Activated CD8-positive, alpha-beta memory T cell treated with anti-CD3 and anti-CD28 coated beads for 36 hours (primary cell): ENCODE measurements at regions not wholly inside any gene's neighbourhood (a gene's known extent, or its start where the extent isn't known, plus 50 kb on each side); places are given as distances from the start of the nearest gene placed in this dataset.
"Not testable (repeated sequence)": the region's sequence is repeated elsewhere in the genome, so short reads cannot be mapped to it uniquely, and the experiment has no call there.

Experiments
- CTCF ChIA-PET: fragments of 350-600 bp; sonication (Branson Sonifier 250); formaldehyde crosslinking; loops from one replicate; lab custom pipeline; 2021; ENCODE audit warnings: antibody characterized with exemption; lab: Charles Lee
- POLR2A ChIA-PET: fragments of 350-600 bp; sonication (Branson Sonifier 250); formaldehyde crosslinking; loops from one replicate; lab custom pipeline; 2021; ENCODE audit warnings: antibody characterized with exemption; lab: Charles Lee

- CTCF ChIA-PET, POLR2A ChIA-PET: not testable (repeated sequence)
Measured at GRCh38 chr7:108673699-108674098, 104.0 kb downstream of the DNAJB9 start.

- ChIA-PET CTCF (no interaction called here), POLR2A (no interaction called here)
Measured at GRCh38 chr7:108684629-108685028, 115.0 kb downstream of the DNAJB9 start.

DNA sequence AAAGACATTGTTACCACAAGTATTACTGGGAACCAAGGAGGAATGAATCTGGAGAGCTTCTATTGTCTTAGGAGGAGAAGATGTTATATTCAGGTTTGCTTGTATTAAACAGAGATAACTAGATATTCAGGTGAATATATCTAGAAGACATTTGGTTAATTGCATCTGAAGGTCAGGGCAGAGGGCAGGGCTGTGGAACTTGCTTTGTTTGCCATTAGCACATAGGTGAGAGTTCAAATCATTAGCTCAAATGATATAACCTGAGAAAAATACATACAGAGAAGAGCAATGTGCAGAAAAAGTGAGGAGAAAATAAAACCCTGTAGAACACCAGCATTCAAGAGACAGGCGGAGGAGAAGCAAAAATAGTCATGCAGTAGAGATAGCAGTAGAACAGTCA is 116.8 kb downstream of the DNAJB9 start:
- ChIA-PET CTCF (no interaction called here), POLR2A (no interaction called here)

DNA sequence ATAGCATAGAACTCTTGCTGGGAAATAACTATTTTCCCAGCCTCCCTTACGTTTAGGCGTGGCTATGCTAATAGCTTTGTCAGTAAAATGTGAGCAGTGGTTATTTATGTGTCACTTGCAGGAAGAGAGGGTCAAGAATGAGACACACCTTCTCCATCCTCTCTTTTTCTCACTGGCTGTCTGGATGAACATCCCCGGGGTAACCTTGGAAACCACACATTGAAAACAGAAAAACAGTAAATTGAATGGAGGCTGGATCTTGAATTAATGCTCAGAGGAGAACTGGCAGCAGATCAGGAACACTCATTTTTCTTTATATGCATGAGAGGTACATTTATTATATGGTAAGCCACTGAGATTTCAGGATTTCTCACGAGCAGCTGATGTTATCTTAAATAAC is 127.6 kb downstream of the DNAJB9 start:
- CTCF ChIA-PET = no interaction called here
- POLR2A ChIA-PET = no interaction called here

DNA sequence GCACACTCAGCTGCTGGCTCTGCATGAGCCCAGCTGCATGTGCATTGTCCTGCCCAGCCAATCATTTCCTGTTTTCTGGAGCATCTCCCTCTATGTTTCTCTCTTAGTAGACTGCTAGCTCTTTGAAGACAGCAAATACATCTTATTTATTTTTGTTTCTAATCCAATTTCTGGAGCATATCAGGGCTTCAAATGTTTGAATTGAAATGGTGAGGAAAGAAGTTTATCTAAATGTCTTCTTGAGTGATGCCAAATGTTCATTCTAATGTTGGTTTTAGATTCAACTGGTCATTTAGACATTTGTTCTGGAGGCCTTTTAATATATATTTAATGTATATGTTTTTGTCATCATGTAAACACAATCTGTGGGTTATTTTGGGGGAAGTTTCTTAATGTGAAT is 141.9 kb downstream of the DNAJB9 start:
- ChIA-PET POLR2A (no interaction called here), CTCF (no interaction called here)

DNA sequence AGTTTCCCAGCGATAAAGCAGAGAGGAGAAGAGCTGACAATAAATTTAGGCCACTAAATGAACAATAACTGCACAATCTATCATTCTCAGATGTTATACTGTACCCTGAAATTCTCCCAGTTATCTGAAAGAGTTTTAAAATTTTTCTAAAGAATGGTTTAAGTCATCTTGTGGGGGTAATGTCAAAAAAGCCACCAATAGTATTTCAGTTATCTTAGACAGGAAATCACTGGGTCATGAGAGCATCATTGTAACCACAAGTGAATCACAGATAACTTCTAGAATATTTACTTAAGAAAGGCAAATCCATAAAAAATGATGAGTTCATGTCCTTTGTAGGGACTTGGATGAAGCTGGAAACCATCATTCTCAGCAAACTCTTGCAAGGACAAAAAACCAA is 147.1 kb downstream of the DNAJB9 start:
- ChIA-PET CTCF (no interaction called here), POLR2A (no interaction called here)

DNA sequence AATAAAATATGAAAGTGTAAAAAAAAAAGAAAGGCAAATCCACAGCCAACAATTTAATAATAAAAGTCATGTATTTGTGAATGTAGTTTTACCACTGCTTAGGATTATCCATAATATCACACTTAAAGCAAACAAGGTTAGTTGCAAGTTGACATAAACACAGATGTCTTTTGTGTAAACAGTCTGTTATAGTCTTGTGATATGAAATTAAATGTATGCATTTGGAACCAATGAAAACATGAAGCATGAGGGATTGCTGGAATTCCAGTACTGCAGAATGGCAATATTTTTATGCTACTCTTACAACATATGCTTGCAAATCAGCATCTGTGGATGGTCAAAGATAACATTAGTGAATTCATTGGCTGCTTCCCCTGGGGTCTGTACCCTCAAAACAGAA is 148.1 kb downstream of the DNAJB9 start:
- ChIA-PET POLR2A (no interaction called here), CTCF (no interaction called here)

DNA sequence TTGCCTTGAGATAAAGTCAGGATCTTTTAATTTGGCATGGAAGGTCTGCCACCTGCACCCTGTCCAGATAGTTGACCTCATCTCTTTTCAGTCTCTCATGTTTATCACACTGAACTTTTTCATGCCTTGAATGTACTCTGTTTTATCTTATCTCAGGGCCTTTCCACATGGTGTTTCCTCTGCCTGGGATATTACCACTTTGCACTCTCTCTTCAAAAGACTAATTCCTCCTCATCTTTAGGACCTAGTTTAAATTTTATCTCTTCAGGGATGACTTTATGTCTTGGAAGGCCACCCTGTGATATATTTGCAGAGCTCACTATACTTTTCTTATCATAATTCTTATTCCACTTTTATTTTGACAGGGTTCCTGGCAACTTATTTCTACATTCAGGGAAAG is 150.0 kb downstream of the DNAJB9 start:
- ChIA-PET POLR2A (no interaction called here), CTCF (interaction anchor here (0.5 kb wide), 1 partner anchor 396 kb away, joined by 3 read pairs; no protein-coding TSS in a partner anchor)

DNA sequence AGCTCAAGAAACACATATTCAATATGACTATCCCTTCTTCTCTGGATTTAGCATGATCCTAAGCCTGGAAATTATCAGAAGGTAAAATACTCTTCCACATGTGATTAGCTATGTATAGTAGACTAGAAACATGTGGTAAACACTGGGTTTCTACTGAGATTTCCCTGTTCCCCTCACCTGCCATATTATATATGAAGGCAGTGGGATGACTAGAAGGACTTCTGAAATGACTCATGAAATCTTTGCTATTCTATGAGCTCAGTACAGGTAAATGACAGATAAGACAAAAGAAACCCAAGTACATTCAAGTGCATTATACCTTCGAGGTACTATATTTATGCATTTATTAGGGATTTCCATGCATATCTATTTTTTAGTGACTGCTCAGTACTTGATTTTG is 152.9 kb downstream of the DNAJB9 start:
- POLR2A ChIA-PET = no interaction called here
- CTCF ChIA-PET = no interaction called here

DNA sequence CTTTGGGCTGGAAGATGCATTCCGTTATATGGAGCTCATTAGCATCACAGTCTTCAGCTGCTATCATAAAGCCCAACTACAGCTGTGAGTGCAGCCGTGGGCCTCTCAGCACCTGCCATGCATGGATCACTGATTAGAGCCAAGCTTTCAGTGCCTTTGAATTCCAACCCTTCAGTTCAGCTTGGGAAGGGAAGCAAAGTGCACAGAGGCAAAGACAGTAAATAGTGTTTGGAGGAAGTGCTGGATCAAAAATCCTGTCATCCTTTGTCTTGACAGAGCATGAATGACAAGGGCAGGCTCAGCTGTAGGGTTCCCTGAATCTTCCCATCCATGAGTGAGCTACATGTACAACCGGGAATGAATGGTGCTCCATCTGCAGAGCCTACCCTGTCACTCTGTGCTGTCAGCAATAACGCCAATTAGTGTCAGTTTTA is 153.7 kb downstream of the DNAJB9 start:
- ChIA-PET POLR2A (no interaction called here), CTCF (no interaction called here)

DNA sequence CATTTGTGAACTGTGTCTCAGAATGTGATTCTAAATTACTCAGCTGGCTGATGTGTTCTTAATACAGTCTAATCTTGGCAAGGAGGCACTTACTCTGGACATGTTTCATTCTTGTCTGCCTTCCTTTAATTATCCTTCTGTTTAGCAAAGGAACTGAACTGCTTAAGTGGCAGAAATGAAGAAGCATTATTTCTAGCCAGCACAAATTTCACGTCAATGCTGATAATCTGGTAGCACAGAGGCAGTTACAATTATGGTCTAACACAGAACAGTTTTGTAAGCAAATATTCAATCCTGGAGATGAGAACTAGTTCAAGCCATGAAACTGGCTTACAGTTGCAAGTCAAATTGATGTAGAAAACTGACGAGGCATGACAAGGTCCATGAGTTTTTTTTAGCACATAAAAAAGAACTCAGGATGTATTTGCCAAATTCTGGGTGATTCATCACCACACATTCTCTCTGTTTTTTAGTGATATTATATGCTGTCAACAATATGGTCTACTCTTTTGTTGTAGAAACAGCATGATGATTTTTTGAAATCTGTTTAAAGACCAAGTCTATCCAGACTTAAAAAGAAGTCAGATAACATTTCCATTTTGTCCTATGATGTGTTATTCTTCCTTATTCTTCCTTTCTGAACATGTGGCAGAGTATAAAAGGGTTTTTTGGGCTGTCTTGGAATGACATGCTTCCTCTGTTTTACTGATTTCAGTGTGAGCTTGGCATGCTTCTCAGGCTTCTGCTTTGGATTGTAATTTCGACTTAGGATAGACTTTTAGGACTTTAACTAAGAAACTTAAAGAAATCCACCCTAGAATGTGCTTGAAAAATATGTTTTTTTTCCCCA is 154.8 kb downstream of the DNAJB9 start:
- POLR2A ChIA-PET = no interaction called here

GRCh38 chr7:108735814-108736213 is 166.1 kb downstream of the DNAJB9 start:
- CTCF ChIA-PET = no interaction called here
- POLR2A ChIA-PET = no interaction called here

More for the DNA sequence above, 154.8 kb downstream of the DNAJB9 start:
- CTCF ChIA-PET = no interaction called here

- ChIA-PET CTCF (no interaction called here), POLR2A (no interaction called here)
Measured at GRCh38 chr7:108736221-108736891, 166.7 kb downstream of the DNAJB9 start.

DNA sequence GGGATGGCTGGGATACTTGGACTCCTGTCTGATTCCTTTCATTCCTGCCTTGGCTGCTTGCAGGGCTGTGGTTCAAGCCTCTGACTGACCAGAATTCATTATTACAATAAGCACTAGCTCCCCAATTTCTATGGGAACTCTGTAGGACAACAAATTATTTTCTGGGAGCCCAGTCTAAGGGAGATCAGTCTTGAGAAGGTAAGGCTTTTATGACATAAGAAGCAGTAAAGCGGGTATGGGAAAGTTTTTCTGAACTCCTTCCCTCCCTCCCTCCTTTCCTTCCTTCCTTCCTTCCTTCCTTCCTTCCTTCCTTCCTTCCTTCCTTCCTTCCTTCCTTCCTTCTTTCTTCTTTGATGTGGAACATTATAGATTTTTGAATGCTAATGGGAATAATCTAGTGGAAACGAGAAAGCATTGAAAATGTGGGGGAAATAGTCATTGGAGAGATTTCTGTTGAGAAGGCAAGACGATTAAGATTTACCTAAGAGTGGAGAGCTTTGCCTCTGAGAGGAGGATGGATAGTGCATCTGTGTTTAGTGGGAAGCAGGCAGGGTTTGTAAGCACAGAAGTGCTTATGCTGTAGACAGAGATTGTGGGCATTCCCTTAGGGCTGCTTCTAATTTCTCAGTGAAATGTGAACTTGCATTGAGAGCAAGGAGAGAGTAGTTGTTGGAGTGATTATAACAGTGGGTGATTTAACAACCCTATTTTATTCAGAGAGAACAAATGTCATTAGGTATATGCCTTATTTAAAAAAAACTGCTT is 201.5 kb downstream of the DNAJB9 start:
- ChIA-PET POLR2A (no interaction called here), CTCF (no interaction called here)

DNA sequence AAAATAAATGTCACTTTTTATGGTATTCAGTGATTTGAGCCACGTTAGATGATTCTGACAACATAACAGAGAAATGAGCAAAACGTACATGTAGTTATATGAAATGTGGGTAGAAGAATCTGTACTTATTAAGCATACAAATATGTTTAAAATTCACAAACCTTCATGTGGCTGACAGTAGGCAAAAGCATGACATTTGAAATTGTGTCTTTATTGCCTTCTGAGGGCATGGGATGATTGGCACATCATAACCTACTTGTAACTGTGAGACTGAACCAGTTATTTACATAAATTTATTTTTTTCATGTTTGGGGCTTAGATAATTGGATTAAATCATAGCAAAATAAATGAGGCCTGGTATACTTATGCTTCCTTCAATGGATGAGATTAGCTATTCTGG is 202.2 kb downstream of the DNAJB9 start:
- ChIA-PET CTCF (no interaction called here), POLR2A (no interaction called here)

- CTCF ChIA-PET = no interaction called here
- POLR2A ChIA-PET = no interaction called here
Measured at GRCh38 chr7:108777966-108778365, 208.3 kb downstream of the DNAJB9 start.

GRCh38 chr7:108789451-108789850 is 219.8 kb downstream of the DNAJB9 start:
- CTCF ChIA-PET = no interaction called here
- POLR2A ChIA-PET = no interaction called here

DNA sequence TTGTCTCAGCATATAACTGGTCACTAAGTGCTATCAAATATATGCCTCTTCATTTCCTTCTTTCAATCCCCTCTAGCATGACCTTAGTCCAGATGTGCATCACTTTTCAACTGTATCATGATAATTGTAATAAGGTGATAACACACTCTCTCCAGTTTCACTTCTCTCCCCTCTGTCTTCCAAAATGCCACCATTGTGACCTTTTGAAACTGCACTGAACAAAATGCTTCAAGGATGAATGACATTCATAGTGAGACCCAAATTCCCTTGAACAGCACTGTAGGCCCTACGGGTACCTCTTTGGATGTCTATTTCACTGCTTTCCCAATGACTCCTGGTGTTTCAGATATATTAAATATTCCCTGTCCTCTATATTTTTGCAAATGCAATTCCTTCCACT is 224.8 kb downstream of the DNAJB9 start:
- CTCF ChIA-PET = no interaction called here

DNA sequence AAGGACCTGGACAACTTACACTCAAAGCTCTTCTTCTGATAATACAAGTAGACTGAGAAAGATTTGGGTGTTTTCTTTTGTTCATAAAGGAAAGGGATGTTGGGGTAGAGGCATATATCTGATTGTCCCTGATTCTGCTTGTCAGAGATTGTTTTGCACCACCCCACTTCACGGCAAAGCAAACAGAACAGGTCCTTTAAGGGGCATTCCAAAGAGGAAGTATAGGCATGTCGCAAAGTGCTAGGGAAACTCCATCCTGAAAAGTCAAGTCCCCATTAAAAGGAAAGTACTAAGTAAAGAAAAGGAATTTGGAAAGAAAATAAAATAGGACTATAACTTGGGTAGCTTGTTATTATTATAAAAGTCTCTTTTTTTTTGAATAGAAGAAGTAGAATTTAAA is 233.0 kb downstream of the DNAJB9 start:
- POLR2A ChIA-PET = no interaction called here
- CTCF ChIA-PET = no interaction called here

More for the DNA sequence above, 224.8 kb downstream of the DNAJB9 start:
- POLR2A ChIA-PET = no interaction called here

DNA sequence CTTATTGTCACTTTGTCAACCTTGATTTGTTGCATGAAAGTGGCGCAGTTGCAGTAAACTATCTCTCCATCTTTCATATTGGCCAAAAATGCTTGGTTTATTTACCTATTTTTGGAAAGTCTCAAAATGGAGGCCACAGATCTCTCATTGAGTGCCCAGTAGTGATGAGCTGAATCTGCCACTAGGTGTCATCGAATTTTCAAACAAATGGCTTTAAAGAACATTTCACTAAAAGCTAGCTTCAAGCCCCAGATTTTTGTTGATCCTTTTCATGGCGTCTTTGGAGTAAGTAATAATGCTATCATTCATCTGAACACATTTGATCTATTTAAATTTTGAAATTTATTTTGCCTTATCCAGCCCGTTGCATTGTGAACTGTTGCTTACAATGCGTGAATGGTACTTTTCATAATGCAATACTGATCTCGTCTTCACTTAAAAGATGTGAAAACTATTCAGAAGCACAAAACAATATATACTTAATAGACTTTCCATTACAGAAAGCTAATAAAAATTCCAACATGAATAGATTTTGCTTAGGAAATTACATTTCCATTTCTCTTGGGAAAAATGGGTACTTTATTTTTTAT is 236.2 kb downstream of the DNAJB9 start:
- POLR2A ChIA-PET = no interaction called here
- CTCF ChIA-PET = no interaction called here
